Activated naive CD4-positive, alpha-beta T cell treated with anti-CD3 and anti-CD28 coated beads, Interleukin-2, amount 10 ng/mL, durations not matched to agents 7 days and 5 days (primary cell): ENCODE measurements at regions not wholly inside any gene's neighbourhood (a gene's known extent, or its start where the extent isn't known, plus 50 kb on each side); places are given as distances from the start of the nearest gene placed in this dataset.

Experiments
- CTCF ChIA-PET: fragments of 350-600 bp; sonication (Branson Sonifier 250); formaldehyde crosslinking; loops from one replicate; lab custom pipeline; 2021; ENCODE audit warnings: antibody characterized with exemption; lab: Charles Lee
- DNase-seq: peaks from one replicate; pipeline ENCODE4 v3.0.0-alpha.2; 2020
- H3K27ac Mint-ChIP-seq: one replicate; pipeline ENCODE4 v1.8.0; 2021; ENCODE audit warnings: mild to moderate bottlenecking, moderate library complexity, mixed read lengths
- H3K27me3 Mint-ChIP-seq: one replicate; pipeline ENCODE4 v1.8.0; 2021; ENCODE audit warnings: mild to moderate bottlenecking, mixed read lengths
- H3K36me3 Mint-ChIP-seq: one replicate; pipeline ENCODE4 v1.8.0; 2021; ENCODE audit warnings: mixed read lengths
- H3K4me1 Mint-ChIP-seq: one replicate; pipeline ENCODE4 v1.8.0; 2021; ENCODE audit warnings: mixed read lengths
- H3K4me3 Mint-ChIP-seq: one replicate; pipeline ENCODE4 v1.8.0; 2021; ENCODE audit warnings: mild to moderate bottlenecking, moderate library complexity, mixed read lengths
- H3K9me3 Mint-ChIP-seq: one replicate; pipeline ENCODE4 v1.8.0; 2021; ENCODE audit warnings: mixed read lengths

DNA sequence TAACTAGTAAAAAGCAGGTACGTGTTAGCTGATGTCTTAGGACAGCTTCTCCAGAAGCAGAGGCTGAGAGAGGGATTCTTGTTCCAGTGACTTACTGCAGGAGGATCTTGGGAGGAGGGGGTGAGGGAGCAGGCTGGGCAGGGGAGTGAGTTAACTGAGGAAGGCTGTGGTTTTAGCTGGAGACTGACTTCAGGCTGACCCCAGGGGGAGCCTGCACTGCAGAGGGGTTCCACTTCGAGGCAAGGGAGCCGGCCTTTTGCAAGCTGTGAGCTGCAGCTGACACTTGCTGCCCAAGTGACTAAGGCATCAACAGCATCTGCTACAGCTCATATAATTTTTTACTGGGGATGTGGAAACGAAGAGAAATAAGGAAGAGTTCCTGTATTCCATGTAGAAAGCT is 50.4 kb upstream of the SOD1 start:
- peaks cover 2% of the 10 kb centered on the region for H3K4me1 Mint-ChIP-seq
- CTCF ChIA-PET = interaction anchor here (1.8 kb wide), 1 partner anchor 409 kb away, joined by 5 read pairs; no protein-coding TSS in a partner anchor
- peaks cover 14% of the 10 kb centered on the region for H3K9me3 Mint-ChIP-seq
- DNase-seq = no peak
- peaks cover 2% of the 10 kb centered on the region for H3K36me3 Mint-ChIP-seq
- no peak overlapping the region for H3K4me3 Mint-ChIP-seq
- peaks cover 27% of the 10 kb centered on the region for H3K27me3 Mint-ChIP-seq
- no peak overlapping the region for H3K27ac Mint-ChIP-seq

DNA sequence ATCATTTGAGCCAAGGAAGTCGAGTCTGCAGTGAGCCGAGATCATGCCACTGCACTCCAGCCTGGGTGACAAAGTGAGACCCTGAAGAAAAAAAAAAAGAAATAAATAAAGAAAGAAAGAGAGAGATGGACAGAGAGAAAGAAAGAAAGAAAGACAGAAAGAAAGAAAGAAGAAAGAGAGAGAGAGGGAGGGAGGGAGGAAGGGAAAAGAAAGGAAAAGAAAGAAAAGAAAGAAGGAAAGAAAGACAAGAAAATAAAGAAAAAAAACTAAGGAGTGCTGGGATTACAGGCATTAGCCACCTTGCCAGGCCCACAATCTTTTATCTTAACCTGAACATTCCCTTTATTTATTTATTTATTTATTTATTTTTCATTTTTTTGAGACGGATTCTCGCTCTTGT is 51.7 kb upstream of the SOD1 start:
- no peak overlapping the region for H3K27ac Mint-ChIP-seq
- no peak for DNase-seq
- H3K27me3 Mint-ChIP-seq = peaks cover 22% of the 10 kb centered on the region
- H3K4me3 Mint-ChIP-seq = no peak overlapping the region
- peaks cover 14% of the 10 kb centered on the region for H3K9me3 Mint-ChIP-seq
- peaks cover 2% of the 10 kb centered on the region for H3K36me3 Mint-ChIP-seq
- peaks cover 2% of the 10 kb centered on the region for H3K4me1 Mint-ChIP-seq
- CTCF ChIA-PET = interaction anchor here (1.4 to 1.8 kb wide), 2 partner anchors 408 to 509 kb away, joined by 3 to 5 read pairs; no protein-coding TSS in a partner anchor

DNA sequence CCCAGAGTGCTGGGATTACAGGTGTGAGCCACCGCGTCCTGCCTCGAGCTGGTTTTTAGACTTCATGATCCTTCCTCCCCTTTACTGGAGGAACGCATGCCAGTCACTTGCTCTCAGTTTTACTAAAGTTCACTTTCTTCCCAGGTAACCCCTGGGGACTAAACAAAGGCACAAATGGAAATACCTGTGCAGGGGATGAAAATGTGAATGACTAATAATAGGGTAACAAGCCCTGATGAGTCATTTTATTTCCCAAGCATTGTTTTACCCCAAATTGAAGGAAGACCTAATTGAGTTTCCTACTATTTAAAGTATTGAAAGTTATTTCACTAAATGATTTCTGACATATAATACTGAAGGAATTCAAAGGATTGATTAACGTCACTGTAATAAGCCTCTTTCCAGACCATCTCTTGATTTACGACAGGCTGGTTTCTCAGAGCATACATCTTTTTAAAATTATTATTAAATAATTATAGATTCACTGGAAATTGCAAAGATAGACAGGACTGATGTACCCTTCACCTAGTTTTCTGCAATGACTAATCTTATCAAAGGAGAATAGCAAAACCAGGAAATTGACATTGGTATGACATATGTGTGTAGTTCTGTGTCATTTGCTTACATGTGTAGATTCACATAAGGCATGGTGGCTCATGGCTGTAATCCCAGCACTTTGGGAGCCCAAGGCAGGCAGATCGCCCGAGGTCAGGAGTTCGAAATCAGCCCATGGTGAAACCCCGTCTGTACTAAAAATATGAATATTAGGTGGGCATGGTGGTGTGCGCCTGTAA is 53.2 kb upstream of the SOD1 start:
- peaks cover 2% of the 10 kb centered on the region for H3K4me1 Mint-ChIP-seq
- DNase-seq = no peak
- H3K9me3 Mint-ChIP-seq = peaks cover 7% of the 10 kb centered on the region
- CTCF ChIA-PET = interaction anchor here (0.8 to 3.8 kb wide), 8 partner anchors 25 to 580 kb away, joined by 3 to 28 read pairs (median 8); no protein-coding TSS in a partner anchor
- H3K4me3 Mint-ChIP-seq = no peak overlapping the region
- H3K27ac Mint-ChIP-seq = no peak overlapping the region
- peaks cover 20% of the 10 kb centered on the region for H3K27me3 Mint-ChIP-seq
- H3K36me3 Mint-ChIP-seq = no peaks in the 10 kb centered on the region

DNA sequence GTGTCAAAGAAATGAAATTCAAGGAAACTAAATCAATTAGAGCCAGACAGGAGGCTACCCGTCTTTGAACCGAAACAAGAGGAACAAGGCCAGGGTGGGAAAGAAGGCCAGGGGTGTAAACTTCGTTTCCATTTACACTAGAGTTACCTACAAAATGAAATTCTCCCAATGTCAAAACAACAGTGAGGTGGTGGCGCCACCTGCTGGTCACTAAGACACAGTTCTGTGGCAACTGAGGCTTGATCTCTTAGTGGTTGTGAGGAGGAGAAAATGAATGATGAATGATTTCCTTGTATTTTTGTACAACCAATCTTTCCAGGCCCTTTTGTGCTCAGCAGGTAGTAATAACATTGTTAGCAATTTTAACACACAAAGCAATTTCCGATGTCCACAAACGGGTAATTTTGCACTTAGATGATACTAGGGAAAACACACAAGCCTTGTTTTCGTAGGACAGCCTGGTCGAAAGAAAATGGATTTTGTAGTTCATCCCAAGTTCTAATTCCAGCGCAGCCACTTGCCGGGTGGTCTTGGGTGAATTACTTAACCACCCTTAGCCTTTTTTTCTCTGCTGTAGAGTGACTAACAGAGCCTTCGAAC is 54.8 kb upstream of the SOD1 start:
- peak; percentile 84 for DNase-seq
- H3K4me1 Mint-ChIP-seq = peaks cover 2% of the 10 kb centered on the region
- no peaks in the 10 kb centered on the region for H3K9me3 Mint-ChIP-seq
- no peak overlapping the region for H3K4me3 Mint-ChIP-seq
- CTCF ChIA-PET = interaction anchor here (0.6 to 3.8 kb wide), 12 partner anchors 13 to 1263 kb away, joined by 3 to 28 read pairs (median 6); no protein-coding TSS in a partner anchor
- H3K27ac Mint-ChIP-seq = no peak overlapping the region
- H3K36me3 Mint-ChIP-seq = no peaks in the 10 kb centered on the region
- peaks cover 12% of the 10 kb centered on the region for H3K27me3 Mint-ChIP-seq

DNA sequence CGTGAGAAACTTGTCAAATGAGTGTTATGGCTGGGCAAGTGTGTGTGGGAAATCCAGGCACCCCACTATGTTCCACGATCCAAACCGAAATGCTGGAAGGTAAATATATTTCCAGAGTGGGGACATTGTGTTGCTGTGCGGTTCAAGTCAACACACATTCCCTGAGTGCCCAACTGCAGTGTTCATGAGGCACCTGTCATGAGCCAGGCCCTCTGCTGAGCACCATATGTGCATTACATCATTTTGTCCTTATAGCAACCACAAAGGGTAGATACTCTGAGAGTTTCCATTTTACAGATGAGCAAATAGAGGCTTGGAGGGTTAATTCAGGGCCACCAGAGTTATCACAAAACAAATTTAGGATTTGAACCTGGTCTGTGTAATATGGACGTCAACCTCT is 59.9 kb upstream of the SOD1 start:
- Mint-ChIP-seq H3K4me3 (no peak overlapping the region), H3K9me3 (no peaks in the 10 kb centered on the region), H3K27me3 (peaks cover 14% of the 10 kb centered on the region), H3K36me3 (no peaks in the 10 kb centered on the region), H3K27ac (no peak overlapping the region), H3K4me1 (peaks cover 2% of the 10 kb centered on the region)
- no peak for DNase-seq
- CTCF ChIA-PET = interaction anchor here (0.7 to 1.5 kb wide), 3 partner anchors 14 to 500 kb away, joined by 3 to 6 read pairs (median 4); no protein-coding TSS in a partner anchor

DNA sequence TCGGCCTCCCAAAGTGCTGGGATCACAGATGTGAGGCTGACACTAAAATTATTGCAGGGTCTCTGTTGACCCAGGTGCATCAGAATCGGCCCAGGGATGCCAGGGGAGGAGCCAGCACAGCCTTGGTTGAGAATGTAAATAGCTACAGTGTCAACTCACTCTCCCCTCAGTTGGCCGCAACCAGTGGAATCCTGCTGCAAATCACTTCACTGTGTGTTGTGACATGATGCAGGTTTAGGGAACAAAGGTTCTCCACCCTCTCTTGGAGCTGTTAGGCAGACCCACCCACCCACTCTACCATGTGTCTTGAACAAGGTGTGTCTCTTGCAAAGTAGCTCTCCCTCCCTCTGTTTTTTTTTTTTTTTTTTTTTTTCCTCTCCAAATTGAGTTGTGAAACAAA is 60.5 kb upstream of the SOD1 start:
- no peaks in the 10 kb centered on the region for H3K4me1 Mint-ChIP-seq
- no peak for DNase-seq
- H3K36me3 Mint-ChIP-seq = no peaks in the 10 kb centered on the region
- CTCF ChIA-PET = interaction anchor here (0.7 to 1.5 kb wide), 3 partner anchors 14 to 500 kb away, joined by 3 to 6 read pairs (median 4); no protein-coding TSS in a partner anchor
- no peak overlapping the region for H3K27ac Mint-ChIP-seq
- H3K4me3 Mint-ChIP-seq = no peak overlapping the region
- H3K27me3 Mint-ChIP-seq = peaks cover 14% of the 10 kb centered on the region
- no peaks in the 10 kb centered on the region for H3K9me3 Mint-ChIP-seq

DNA sequence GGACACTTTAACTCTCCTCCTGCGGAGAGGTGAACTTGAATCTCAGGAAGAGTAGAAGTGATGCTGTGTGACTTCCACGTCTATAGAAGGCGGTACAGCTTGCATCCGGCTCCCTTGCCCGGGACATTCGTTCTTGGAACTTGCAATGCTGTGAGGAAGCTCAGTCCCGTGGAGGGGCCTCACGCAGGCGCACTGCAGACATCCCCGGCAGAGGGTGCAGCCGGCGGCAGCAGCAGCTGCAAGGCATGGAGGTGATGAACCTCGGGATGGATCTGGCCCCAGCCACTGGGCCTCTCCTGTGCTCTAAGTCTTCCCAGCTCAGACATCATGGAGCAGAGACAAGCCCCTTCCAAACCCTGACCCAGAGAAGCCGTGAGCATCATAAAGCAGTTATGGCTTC is 61.8 kb upstream of the SOD1 start:
- Mint-ChIP-seq H3K4me1 (no peaks in the 10 kb centered on the region), H3K9me3 (no peaks in the 10 kb centered on the region), H3K36me3 (no peaks in the 10 kb centered on the region), H3K4me3 (no peak overlapping the region), H3K27me3 (peaks cover 21% of the 10 kb centered on the region), H3K27ac (no peak overlapping the region)
- CTCF ChIA-PET = interaction anchor here (2.2 kb wide), 1 partner anchor 398 kb away, joined by 7 read pairs; no protein-coding TSS in a partner anchor
- no peak for DNase-seq

DNA sequence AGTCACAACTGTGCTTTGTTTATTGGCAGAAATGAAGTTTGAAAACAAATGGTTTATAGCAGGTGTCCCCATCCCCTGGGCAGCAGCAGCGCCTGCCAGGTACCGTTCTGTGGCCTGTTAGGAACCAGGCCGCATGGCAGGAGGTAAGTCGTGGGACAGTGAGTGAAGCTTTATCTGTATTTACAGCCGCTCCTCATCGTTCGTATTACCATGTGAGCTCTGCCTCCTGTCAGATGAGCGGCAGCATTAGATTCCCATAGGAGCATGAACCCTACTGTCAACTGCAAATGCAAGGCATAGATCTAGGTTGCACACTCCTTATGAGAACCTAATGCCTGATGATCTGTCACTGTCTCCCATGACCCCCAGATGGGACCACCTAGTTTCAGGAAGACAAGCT is 63.4 kb upstream of the SOD1 start:
- H3K27ac Mint-ChIP-seq = no peak overlapping the region
- no peak overlapping the region for H3K4me3 Mint-ChIP-seq

DNA sequence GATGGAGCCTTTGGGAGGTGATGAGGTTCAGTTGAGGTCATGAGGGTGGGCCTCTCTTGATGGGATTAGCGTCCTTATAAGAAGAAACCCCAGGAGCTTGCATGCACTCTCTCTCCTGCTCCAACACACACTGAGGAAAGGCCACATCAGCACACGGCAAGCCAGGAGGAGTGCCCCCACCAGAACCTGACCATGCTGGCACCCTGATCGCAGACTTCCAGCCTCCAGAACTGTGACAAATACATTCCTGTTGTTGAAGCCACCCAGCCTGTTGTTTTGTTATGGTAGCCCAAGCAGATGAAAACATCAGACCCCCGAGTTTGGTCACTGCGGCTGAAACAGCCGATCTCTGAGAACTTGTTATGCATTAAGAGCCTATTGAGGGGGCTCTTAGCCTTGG is 64.8 kb upstream of the SOD1 start:
- no peak overlapping the region for H3K27ac Mint-ChIP-seq
- CTCF ChIA-PET = no interaction called here

More for the DNA sequence above, 63.4 kb upstream of the SOD1 start:
- Mint-ChIP-seq H3K9me3 (no peaks in the 10 kb centered on the region), H3K36me3 (no peaks in the 10 kb centered on the region), H3K27me3 (peaks cover 15% of the 10 kb centered on the region), H3K4me1 (no peaks in the 10 kb centered on the region)
- no peak for DNase-seq
- CTCF ChIA-PET = interaction anchor here (0.8 to 2.2 kb wide), 3 partner anchors 9 to 397 kb away, joined by 3 to 7 read pairs (median 6); no protein-coding TSS in a partner anchor

DNA sequence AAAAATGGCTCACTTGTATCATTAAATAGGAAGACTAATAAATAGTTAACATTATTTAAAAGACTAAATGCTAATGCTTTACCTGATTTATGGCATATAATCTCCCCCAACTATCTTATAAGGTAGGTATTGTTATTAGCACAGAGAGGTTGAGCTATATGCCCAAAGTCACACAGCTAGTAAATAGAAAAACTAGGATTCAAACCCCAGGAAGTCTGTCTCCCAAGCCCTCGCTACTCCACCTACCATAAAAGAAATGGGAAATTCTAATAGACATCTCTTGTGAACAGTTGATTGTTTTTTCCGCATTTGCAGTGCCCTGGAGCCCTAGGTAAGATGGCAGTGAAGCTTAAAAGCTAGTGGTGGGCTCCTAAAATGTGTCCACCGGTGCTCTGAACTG is 65.2 kb upstream of the SOD1 start:
- H3K27me3 Mint-ChIP-seq = peaks cover 15% of the 10 kb centered on the region
- H3K4me3 Mint-ChIP-seq = no peak overlapping the region
- H3K4me1 Mint-ChIP-seq = no peaks in the 10 kb centered on the region
- H3K27ac Mint-ChIP-seq = no peak overlapping the region
- H3K36me3 Mint-ChIP-seq = no peaks in the 10 kb centered on the region
- no peak for DNase-seq
- H3K9me3 Mint-ChIP-seq = no peaks in the 10 kb centered on the region
- CTCF ChIA-PET = interaction anchor here (0.8 kb wide), 1 partner anchor 13 kb away, joined by 3 read pairs; no protein-coding TSS in a partner anchor

More for the DNA sequence above, 64.8 kb upstream of the SOD1 start:
- DNase-seq = no peak
- Mint-ChIP-seq H3K36me3 (no peaks in the 10 kb centered on the region), H3K9me3 (no peaks in the 10 kb centered on the region), H3K4me1 (no peaks in the 10 kb centered on the region), H3K27me3 (peaks cover 15% of the 10 kb centered on the region), H3K4me3 (no peak overlapping the region)

DNA sequence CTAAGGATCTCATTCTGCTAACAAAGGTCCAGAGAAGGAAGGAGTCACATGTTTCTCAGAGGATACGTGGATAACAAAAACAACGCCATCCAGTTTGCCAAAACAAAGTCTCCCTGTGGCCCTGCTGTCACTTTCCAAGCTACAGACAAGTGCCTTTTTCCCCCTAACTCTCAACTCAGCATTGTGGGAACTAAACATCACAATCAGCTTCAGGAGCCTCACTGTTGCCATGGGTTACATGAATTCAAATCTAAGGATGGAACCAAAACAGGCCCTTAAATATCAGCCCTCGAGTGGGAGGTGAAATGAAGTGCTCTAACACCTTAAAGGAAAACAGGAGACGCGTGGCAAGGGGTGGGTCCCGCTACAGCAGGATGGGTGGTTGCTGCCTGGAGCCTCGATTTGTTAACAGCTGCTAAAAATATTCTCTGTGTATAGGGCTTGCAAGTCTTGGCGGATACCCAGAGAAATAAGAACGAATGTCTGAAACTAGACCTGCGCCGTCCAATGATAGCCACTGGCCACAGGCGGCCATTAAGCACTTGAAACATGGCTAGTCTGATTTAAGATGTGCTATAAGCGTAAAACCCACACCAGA is 66.4 kb upstream of the SOD1 start:
- CTCF ChIA-PET = no interaction called here

DNA sequence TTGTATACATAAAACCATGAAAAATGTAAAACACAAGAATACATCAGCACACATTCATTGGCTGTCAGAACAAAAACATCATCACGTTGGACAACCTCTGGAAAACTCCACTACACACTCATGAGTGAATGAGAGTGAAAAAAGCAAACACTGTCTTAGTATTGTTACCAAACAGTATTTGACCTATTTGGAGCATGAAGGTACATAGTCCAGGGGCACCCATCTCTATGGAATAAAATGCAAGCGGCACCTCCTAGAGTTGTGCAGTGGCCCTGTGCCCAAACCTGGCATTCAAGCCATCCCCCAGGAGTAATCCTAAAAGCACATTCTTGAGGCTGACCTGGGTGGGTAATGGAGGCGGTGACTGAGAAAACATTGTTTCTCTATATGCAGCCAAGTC is 67.0 kb upstream of the SOD1 start:
- H3K27ac Mint-ChIP-seq = no peak overlapping the region
- no peaks in the 10 kb centered on the region for H3K9me3 Mint-ChIP-seq
- peaks cover 12% of the 10 kb centered on the region for H3K27me3 Mint-ChIP-seq
- DNase-seq = no peak
- no peaks in the 10 kb centered on the region for H3K4me1 Mint-ChIP-seq
- H3K36me3 Mint-ChIP-seq = no peaks in the 10 kb centered on the region
- no peak overlapping the region for H3K4me3 Mint-ChIP-seq
- CTCF ChIA-PET = no interaction called here

More for the DNA sequence above, 66.4 kb upstream of the SOD1 start:
- Mint-ChIP-seq H3K4me1 (no peaks in the 10 kb centered on the region), H3K9me3 (no peaks in the 10 kb centered on the region), H3K36me3 (no peaks in the 10 kb centered on the region), H3K27me3 (peaks cover 15% of the 10 kb centered on the region), H3K27ac (no peak overlapping the region), H3K4me3 (no peak overlapping the region)
- DNase-seq = no peak

DNA sequence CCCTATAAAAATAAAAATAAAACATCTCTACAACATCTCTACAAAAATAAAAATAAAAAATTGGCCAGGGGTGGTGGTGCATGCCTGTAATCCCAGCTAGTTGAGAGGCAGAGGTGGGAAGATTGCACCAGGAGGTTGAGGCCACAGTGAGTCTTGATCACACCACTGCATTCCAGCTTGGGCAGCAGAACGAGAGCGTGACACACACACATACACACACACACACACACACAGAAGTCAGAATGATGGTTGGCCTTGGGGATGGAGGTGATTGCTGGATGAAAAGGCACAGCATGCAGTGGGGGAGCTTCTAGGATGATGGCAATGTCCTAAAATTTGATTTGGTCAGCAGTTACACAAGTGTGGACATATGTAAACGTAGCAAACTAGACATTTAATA is 69.7 kb upstream of the SOD1 start:
- Mint-ChIP-seq H3K36me3 (no peaks in the 10 kb centered on the region), H3K4me1 (no peaks in the 10 kb centered on the region), H3K27me3 (peaks cover 9% of the 10 kb centered on the region), H3K27ac (no peak overlapping the region), H3K4me3 (no peak overlapping the region), H3K9me3 (no peaks in the 10 kb centered on the region)
- no peak for DNase-seq
- CTCF ChIA-PET = interaction anchor here (1.4 kb wide), 1 partner anchor 10 kb away, joined by 3 read pairs; no protein-coding TSS in a partner anchor

DNA sequence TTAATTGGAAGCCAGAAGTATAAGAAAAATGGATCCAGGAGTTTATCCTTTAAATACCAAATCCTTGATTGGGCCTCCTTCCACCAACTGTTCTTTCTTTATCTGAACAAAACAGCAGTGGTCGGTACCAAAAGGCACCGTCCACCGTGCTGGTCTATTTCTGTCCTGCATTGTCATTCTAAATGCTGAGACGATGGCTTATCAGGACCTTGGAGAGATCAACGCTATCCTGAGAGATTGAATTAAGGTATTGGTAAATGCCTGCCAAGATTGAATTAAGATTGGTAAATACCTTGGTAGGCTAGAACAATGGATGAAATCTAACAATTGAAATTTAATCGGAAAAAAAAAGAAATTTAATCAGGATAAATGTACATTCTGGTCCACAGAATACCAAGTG is 73.4 kb upstream of the SOD1 start:
- Mint-ChIP-seq H3K27me3 (peaks cover under 1% of the 10 kb centered on the region), H3K36me3 (no peaks in the 10 kb centered on the region), H3K4me1 (no peaks in the 10 kb centered on the region), H3K9me3 (no peaks in the 10 kb centered on the region), H3K27ac (no peak overlapping the region), H3K4me3 (no peak overlapping the region)
- no peak for DNase-seq
- CTCF ChIA-PET = interaction anchor here (0.8 kb wide), 1 partner anchor 10 kb away, joined by 3 read pairs; no protein-coding TSS in a partner anchor
